22Rv1 (cell line): ENCODE measurements at regions not wholly inside any gene's neighbourhood (a gene's known extent, or its start where the extent isn't known, plus 50 kb on each side); places are given as distances from the start of the nearest gene placed in this dataset.

Source experiments
- ZFX ChIP-seq: fragments of 450-650 bp; IDR thresholded peaks from 2 replicates; pipeline ENCODE4 v1.6.1; 2017; ENCODE audit warnings: antibody characterized with exemption, borderline replicate concordance
- TF ChIP-seq, protein P1 (sequence below): fragments of 450-650 bp; IDR thresholded peaks from 2 replicates; pipeline ENCODE4 v1.5.1; 2017; ENCODE audit warnings: mild to moderate bottlenecking

DNA sequence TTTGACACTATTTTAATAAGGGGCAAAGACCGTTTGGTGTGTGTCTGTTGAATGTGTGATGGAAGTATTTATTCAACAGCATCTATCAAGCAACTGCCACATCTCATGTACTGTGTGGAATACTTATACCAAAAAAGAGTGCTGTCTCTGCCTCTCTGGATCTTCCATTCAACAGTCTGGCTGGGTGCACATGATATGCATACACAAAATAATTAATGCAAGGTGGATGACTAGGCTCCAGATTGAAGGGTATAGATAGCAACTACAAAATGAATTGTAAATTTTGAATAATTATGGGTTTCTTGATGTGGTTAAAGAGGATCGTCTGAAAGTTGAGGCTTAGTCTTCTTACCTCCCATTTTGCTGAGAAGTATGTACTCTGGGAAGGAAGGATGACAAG, 145.9 kb upstream of the OTX2 start:
- TF ChIP-seq, protein P1, sequence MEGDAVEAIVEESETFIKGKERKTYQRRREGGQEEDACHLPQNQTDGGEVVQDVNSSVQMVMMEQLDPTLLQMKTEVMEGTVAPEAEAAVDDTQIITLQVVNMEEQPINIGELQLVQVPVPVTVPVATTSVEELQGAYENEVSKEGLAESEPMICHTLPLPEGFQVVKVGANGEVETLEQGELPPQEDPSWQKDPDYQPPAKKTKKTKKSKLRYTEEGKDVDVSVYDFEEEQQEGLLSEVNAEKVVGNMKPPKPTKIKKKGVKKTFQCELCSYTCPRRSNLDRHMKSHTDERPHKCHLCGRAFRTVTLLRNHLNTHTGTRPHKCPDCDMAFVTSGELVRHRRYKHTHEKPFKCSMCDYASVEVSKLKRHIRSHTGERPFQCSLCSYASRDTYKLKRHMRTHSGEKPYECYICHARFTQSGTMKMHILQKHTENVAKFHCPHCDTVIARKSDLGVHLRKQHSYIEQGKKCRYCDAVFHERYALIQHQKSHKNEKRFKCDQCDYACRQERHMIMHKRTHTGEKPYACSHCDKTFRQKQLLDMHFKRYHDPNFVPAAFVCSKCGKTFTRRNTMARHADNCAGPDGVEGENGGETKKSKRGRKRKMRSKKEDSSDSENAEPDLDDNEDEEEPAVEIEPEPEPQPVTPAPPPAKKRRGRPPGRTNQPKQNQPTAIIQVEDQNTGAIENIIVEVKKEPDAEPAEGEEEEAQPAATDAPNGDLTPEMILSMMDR = no peak
- no peak for TF ChIP-seq ZFX
